Head of caudate nucleus (tissue), 42 donors: ENCODE measurements at regions not wholly inside any gene's neighbourhood (a gene's known extent, or its start where the extent isn't known, plus 50 kb on each side); places are given as distances from the start of the nearest gene placed in this dataset.
"Not testable (repeated sequence)": the region's sequence is repeated elsewhere in the genome, so short reads cannot be mapped to it uniquely, and the experiment has no call there.

Source experiments
- DNase-seq, 42 donors: peaks; one replicate each; pipeline versions ENCODE4 v3.0.0 to v3.0.0-alpha.2; 2020 to 2021; ENCODE audit warnings: mixed read lengths in 7 of 42
- intact Hi-C: fragments of 100-400 bp; cut with DNase I; formaldehyde crosslinking; loops from one replicate; pipeline ENCODE4 v1.15.0; 2022

GRCh38 chrX:2162695-2163094, 338.1 kb downstream of the DHRSX start:
- no peak for DNase-seq
- intact Hi-C loops, result no loop called here

- intact Hi-C loops, result no loop called here
Measured at GRCh38 chrX:2159861-2160260, 340.9 kb downstream of the DHRSX start.

GRCh38 chrX:2159393-2159792, 341.4 kb downstream of the DHRSX start:
- peak in 2 of 42 donors; percentile 4 to 14 for DNase-seq
- intact Hi-C loops, result no loop called here

More at GRCh38 chrX:2159861-2160260, 340.9 kb downstream of the DHRSX start:
- no peak for DNase-seq

GRCh38 chrX:2150722-2151121, 350.1 kb downstream of the DHRSX start:
- DNase-seq, result peak in 7 of 42 donors; percentile 9 to 67 (median 16)
- intact Hi-C loops, result no loop called here

GRCh38 chrX:2150014-2150413, 350.8 kb downstream of the DHRSX start:
- intact Hi-C loops, result not testable (repeated sequence)
- DNase-seq, result peak in 1 of 42 donors; percentile 6

- intact Hi-C loops, result not testable (repeated sequence)
- peak in 1 of 42 donors; percentile 8 for DNase-seq
Measured at GRCh38 chrX:2149055-2149454, 351.7 kb downstream of the DHRSX start.

- peak in 1 of 42 donors; percentile 4 for DNase-seq
- intact Hi-C loops, result no loop called here
Measured at GRCh38 chrX:2147928-2148327, 352.8 kb downstream of the DHRSX start.

GRCh38 chrX:2145692-2146367, 354.9 kb downstream of the DHRSX start:
- intact Hi-C loops, result no loop called here
- peak in 2 of 42 donors; percentile 5 to 49 for DNase-seq

GRCh38 chrX:2137882-2138281, 362.9 kb downstream of the DHRSX start:
- intact Hi-C loops, result no loop called here
- no peak for DNase-seq

- DNase-seq, result no peak
- intact Hi-C loops, result no loop called here
Measured at GRCh38 chrX:2136848-2137247, 363.9 kb downstream of the DHRSX start.

GRCh38 chrX:2135421-2135820, 365.4 kb downstream of the DHRSX start:
- DNase-seq, result no peak
- intact Hi-C loops, result no loop called here

GRCh38 chrX:2134782-2135181, 366.0 kb downstream of the DHRSX start:
- no peak for DNase-seq
- intact Hi-C loops, result no loop called here
